CD14-positive monocyte (primary cell): ENCODE measurements at regions not wholly inside any gene's neighbourhood (a gene's known extent, or its start where the extent isn't known, plus 50 kb on each side); places are given as distances from the start of the nearest gene placed in this dataset.

Experiments
- DNase-seq, 3 donors: peaks; one replicate each; pipeline ENCODE4 v3.0.0-alpha.2; 2011 to 2022
- H2AFZ ChIP-seq: 2 replicates; pipeline ENCODE4 v1.6.0; 2012; ENCODE audit warnings: mild to moderate bottlenecking, low read depth, low read length, inconsistent platforms; ENCODE audit not compliant: insufficient read depth, poor library complexity, severe bottlenecking
- H3K27ac ChIP-seq, 2 donors: 1 replicate in 1 of 2; 2 replicates in 1 of 2; pipeline ENCODE4 v1.5.1; 2012 to 2013; ENCODE audit warnings: low read length in 2 of 2, control low read depth in 1 of 2, inconsistent platforms in 1 of 2, low read depth in 1 of 2, mild to moderate bottlenecking in 1 of 2
- H3K27me3 ChIP-seq, 2 donors: one replicate each; pipeline versions ENCODE4 v1.6.0 to v1.6.1; 2011 to 2013; ENCODE audit warnings: low read length in 2 of 2; ENCODE audit not compliant: control insufficient read depth in 2 of 2, insufficient read depth in 2 of 2
- H3K36me3 ChIP-seq, 2 donors: replicated peaks in 1 of 2; 1 replicate in 1 of 2; 2 replicates in 1 of 2; pipeline versions ENCODE4 v1.5.1 to v1.6.1; 2012 to 2013; ENCODE audit warnings: low read length in 2 of 2, control low read depth in 1 of 2, inconsistent platforms in 1 of 2, mild to moderate bottlenecking in 1 of 2; ENCODE audit not compliant: insufficient read depth in 2 of 2, control insufficient read depth in 1 of 2
- H3K4me1 ChIP-seq, 2 donors: 1 replicate in 1 of 2; 2 replicates in 1 of 2; pipeline versions ENCODE4 v1.5.1 to v1.6.1; 2012 to 2013; ENCODE audit warnings: low read length in 2 of 2, control low read depth in 1 of 2, inconsistent platforms in 1 of 2, mild to moderate bottlenecking in 1 of 2, moderate library complexity in 1 of 2; ENCODE audit not compliant: insufficient read depth in 2 of 2, control insufficient read depth in 1 of 2
- H3K4me2 ChIP-seq: replicated peaks from 2 replicates; pipeline ENCODE3; 2012; ENCODE audit warnings: low read length, moderate library complexity, mild to moderate bottlenecking; ENCODE audit not compliant: poor library complexity, severe bottlenecking; ENCODE audit errors: extremely low read depth
- H3K4me3 ChIP-seq, 3 experiments: fragments of 200-600 bp in 1 of 3; sonication (generic) in 1 of 3; replicated peaks in 1 of 3; 1 replicate in 2 of 3; 2 replicates in 1 of 3; pipeline ENCODE4 v1.5.1; 2011 to 2013; ENCODE audit warnings: low read length in 3 of 3, mild to moderate bottlenecking in 3 of 3, control low read depth in 2 of 3, low read depth in 2 of 3, inconsistent platforms in 1 of 3, moderate library complexity in 1 of 3
- H3K79me2 ChIP-seq: 2 replicates; pipeline ENCODE4 v1.6.0; 2012; ENCODE audit warnings: mild to moderate bottlenecking, control low read depth, inconsistent platforms, low read length, moderate library complexity; ENCODE audit not compliant: insufficient read depth
- H3K9ac ChIP-seq: 2 replicates; pipeline ENCODE4 v1.6.0; 2017; ENCODE audit warnings: low read length, mild to moderate bottlenecking; ENCODE audit not compliant: insufficient read depth, poor library complexity, severe bottlenecking
- H3K9me3 ChIP-seq, 2 donors: replicated peaks in 1 of 2; 1 replicate in 1 of 2; 2 replicates in 1 of 2; pipeline versions ENCODE4 v1.5.1 to v1.6.1; 2012 to 2013; ENCODE audit warnings: low read length in 2 of 2, control low read depth in 1 of 2; ENCODE audit not compliant: control insufficient read depth in 1 of 2, insufficient read depth in 1 of 2
- H4K20me1 ChIP-seq: 2 replicates; pipeline ENCODE4 v1.6.0; 2012; ENCODE audit warnings: mild to moderate bottlenecking, low read length, control low read depth, moderate library complexity; ENCODE audit not compliant: insufficient read depth
- H3K27ac Mint-ChIP-seq, 7 donors: one replicate each; pipeline ENCODE4 v1.8.0; 2020; ENCODE audit warnings: mild to moderate bottlenecking in 7 of 7, mixed read lengths in 7 of 7, moderate library complexity in 6 of 7, inconsistent platforms in 2 of 7
- H3K27me3 Mint-ChIP-seq, 3 donors: one replicate each; pipeline ENCODE4 v1.8.0; 2021 to 2022; ENCODE audit warnings: low read depth in 3 of 3, mild to moderate bottlenecking in 3 of 3, mixed read lengths in 3 of 3, moderate library complexity in 3 of 3, inconsistent platforms in 1 of 3
- H3K36me3 Mint-ChIP-seq, 2 donors: one replicate each; pipeline ENCODE4 v1.8.0; 2020; ENCODE audit warnings: mixed read lengths in 2 of 2, inconsistent platforms in 1 of 2, mild to moderate bottlenecking in 1 of 2
- H3K4me1 Mint-ChIP-seq: one replicate; pipeline ENCODE4 v1.8.0; 2020; ENCODE audit warnings: mild to moderate bottlenecking, mixed read lengths
- H3K4me3 Mint-ChIP-seq, 2 donors: one replicate each; pipeline ENCODE4 v1.8.0; 2020; ENCODE audit warnings: mild to moderate bottlenecking in 2 of 2, mixed read lengths in 2 of 2, moderate library complexity in 1 of 2
- H3K9me3 Mint-ChIP-seq, 7 donors: one replicate each; pipeline ENCODE4 v1.8.0; 2020 to 2022; ENCODE audit warnings: mixed read lengths in 7 of 7, mild to moderate bottlenecking in 6 of 7, moderate library complexity in 6 of 7, inconsistent platforms in 2 of 7
- WGBS: methylation state at CpG from one replicate; pipeline ENCODE4 v1.1.5; 2013; ENCODE audit warnings: missing lambda C conversion rate; ENCODE audit not compliant: insufficient coverage; 5-methylcytosine and 5-hydroxymethylcytosine counted together
- intact Hi-C, 2 donors: fragments of 100-400 bp; cut with micrococcal nuclease; formaldehyde crosslinking; loops; one replicate each; pipeline versions ENCODE4 v1.15.0 to v1.15.1; 2023
- TF ChIP-seq, protein P1 (sequence below): fragments of 200-600 bp; IDR thresholded peaks from one replicate; pipeline ENCODE4 v1.8.0; 2022; ENCODE audit warnings: antibody characterized with exemption, mild to moderate bottlenecking

DNA sequence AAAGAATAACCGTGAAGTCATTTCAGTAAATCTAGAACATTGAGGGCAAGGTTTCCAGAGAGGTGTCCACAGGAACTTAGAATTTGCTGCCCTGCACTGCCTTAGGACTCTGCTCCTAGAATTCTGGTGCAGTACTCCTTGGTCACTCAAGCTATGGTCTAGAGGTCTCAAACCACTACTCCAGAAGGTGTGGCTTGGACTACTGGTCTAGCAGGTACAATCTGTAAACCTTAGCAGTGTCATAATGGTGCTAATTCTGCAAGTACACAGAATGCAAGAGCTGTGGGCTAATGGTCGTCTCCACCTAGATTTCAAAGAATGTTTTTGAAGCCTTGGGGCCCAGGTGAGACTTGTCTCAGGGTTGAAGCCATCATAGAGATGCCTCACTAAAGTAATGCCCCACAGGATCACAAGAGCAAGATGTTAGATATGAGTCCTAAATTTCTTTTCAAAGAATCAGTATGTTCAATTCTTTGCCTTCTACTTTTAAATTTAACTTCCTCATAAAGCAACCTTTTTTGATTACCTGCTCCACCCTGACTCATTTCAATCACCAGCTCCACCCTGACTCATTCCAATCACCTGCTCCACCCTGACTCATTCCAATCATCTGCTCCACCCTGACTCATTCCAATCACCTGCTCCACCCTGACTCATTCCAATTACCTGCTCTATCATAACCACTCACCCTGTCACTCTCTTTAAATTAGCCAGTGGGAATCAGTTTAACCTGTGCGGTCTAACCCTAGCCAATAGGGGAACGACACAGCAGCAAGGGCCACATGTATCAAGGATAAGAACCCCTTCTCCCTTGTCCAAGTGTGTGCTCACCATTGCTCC is 1111.8 kb upstream of the ACO1 start:
- no peaks in the 10 kb centered on the region for H3K9me3 ChIP-seq
- intact Hi-C loops = no loop called here
- Mint-ChIP-seq H3K27me3 (peaks cover 0 to 2% (median 1%) of the 10 kb centered on the region in 3 donors), H3K9me3 (peaks cover 0 to 8% (median 3%) of the 10 kb centered on the region in 7 donors), H3K27ac (peak overlapping the region in 1 of 7 donors; percentile 37), H3K4me3 (no peak overlapping the region), H3K36me3 (no peaks in the 10 kb centered on the region), H3K4me1 (no peaks in the 10 kb centered on the region)
- H4K20me1 ChIP-seq = no peaks in the 10 kb centered on the region
- no peaks in the 10 kb centered on the region for H3K79me2 ChIP-seq
- H3K4me3 ChIP-seq = no peak overlapping the region
- H2AFZ ChIP-seq = no peak overlapping the region
- TF ChIP-seq, protein P1, sequence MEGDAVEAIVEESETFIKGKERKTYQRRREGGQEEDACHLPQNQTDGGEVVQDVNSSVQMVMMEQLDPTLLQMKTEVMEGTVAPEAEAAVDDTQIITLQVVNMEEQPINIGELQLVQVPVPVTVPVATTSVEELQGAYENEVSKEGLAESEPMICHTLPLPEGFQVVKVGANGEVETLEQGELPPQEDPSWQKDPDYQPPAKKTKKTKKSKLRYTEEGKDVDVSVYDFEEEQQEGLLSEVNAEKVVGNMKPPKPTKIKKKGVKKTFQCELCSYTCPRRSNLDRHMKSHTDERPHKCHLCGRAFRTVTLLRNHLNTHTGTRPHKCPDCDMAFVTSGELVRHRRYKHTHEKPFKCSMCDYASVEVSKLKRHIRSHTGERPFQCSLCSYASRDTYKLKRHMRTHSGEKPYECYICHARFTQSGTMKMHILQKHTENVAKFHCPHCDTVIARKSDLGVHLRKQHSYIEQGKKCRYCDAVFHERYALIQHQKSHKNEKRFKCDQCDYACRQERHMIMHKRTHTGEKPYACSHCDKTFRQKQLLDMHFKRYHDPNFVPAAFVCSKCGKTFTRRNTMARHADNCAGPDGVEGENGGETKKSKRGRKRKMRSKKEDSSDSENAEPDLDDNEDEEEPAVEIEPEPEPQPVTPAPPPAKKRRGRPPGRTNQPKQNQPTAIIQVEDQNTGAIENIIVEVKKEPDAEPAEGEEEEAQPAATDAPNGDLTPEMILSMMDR = no peak
- WGBS = no CpG with 5 or more reads among the region's 4 CpGs
- DNase-seq = no peak
- no peaks in the 10 kb centered on the region for H3K36me3 ChIP-seq
- H3K27me3 ChIP-seq = no peaks in the 10 kb centered on the region
- H3K4me1 ChIP-seq = no peaks in the 10 kb centered on the region
- H3K27ac ChIP-seq = no peak overlapping the region
- H3K9ac ChIP-seq = no peak overlapping the region
- no peak overlapping the region for H3K4me2 ChIP-seq

DNA sequence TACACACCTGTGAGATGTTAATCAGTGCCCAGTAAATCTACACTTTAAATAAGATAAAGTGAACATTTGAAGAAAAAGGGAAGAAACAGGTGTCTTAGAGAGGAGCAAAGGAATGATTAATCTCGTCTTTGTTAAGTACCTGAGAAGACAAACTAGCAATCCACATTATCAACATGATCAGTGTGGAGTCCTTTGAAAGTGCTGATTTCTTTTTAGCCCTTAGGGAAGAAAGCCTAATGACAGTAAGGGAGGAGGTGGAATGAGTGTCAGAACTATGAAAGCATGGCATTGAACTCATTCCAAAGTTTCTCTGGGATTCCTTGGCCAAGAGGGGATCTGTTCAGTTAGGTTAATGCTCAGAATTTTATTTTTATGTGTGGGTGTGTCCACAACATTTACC is 1109.0 kb upstream of the ACO1 start:
- Mint-ChIP-seq H3K27ac (no peak overlapping the region), H3K4me3 (no peak overlapping the region), H3K27me3 (peaks cover 0 to 1% (median 0%) of the 10 kb centered on the region in 3 donors), H3K9me3 (peaks cover 0 to 8% (median 3%) of the 10 kb centered on the region in 7 donors), H3K4me1 (no peaks in the 10 kb centered on the region), H3K36me3 (no peaks in the 10 kb centered on the region)
- no peak for DNase-seq
- H3K9me3 ChIP-seq = no peaks in the 10 kb centered on the region
- H3K27me3 ChIP-seq = no peaks in the 10 kb centered on the region
- H3K4me2 ChIP-seq = no peak overlapping the region
- TF ChIP-seq, protein P1 = no peak
- no peak overlapping the region for H3K4me3 ChIP-seq
- no CpG with 5 or more reads among the region's 1 CpG for WGBS
- no peaks in the 10 kb centered on the region for H3K4me1 ChIP-seq
- intact Hi-C loops = no loop called here
- no peak overlapping the region for H3K9ac ChIP-seq
- H4K20me1 ChIP-seq = no peaks in the 10 kb centered on the region
- H3K36me3 ChIP-seq = no peaks in the 10 kb centered on the region
- H2AFZ ChIP-seq = no peak overlapping the region
- H3K79me2 ChIP-seq = no peaks in the 10 kb centered on the region
- no peak overlapping the region for H3K27ac ChIP-seq
